ENCODE measurements at regions not wholly inside any gene's neighbourhood (a gene's known extent, or its start where the extent isn't known, plus 50 kb on each side); places are given as distances from the start of the nearest gene placed in this dataset.

- no peak for TF ChIP-seq CTCF (IDR thresholded peaks at IDR 0.05)
- peak overlapping the region; percentile 30; the same call in 1 of the 2 replicates for H3K27ac Mint-ChIP-seq
- H3K4me3 Mint-ChIP-seq, result no peak overlapping the region
- DNase-seq, result no peak
- no peaks in the 10 kb centered on the region for H3K9me3 Mint-ChIP-seq
- peaks cover 63% of the 10 kb centered on the region for H3K4me1 Mint-ChIP-seq (ENCODE audit: low read depth)
- no peaks in the 10 kb centered on the region for H3K27me3 Mint-ChIP-seq (ENCODE audit: insufficient read depth)
- no peaks in the 10 kb centered on the region; the same call in 1 of the 2 replicates for H3K36me3 Mint-ChIP-seq (ENCODE audit: low read depth)
Observed at GRCh38 chr6:25017486-25017885, 81.7 kb upstream of the RIPOR2 start.

GRCh38 chr6:25017932-25018567, 82.3 kb upstream of the RIPOR2 start:
- H3K27me3 Mint-ChIP-seq (ENCODE audit: insufficient read depth), result no peaks in the 10 kb centered on the region
- peak; percentile 32 for DNase-seq
- peak; percentile 76 for TF ChIP-seq CTCF (IDR thresholded peaks at IDR 0.05)
- H3K4me3 Mint-ChIP-seq, result no peak overlapping the region
- peaks cover 57% of the 10 kb centered on the region for H3K4me1 Mint-ChIP-seq (ENCODE audit: low read depth)
- H3K36me3 Mint-ChIP-seq (ENCODE audit: low read depth), result no peaks in the 10 kb centered on the region; the same call in 1 of the 2 replicates
- H3K9me3 Mint-ChIP-seq, result no peaks in the 10 kb centered on the region
- H3K27ac Mint-ChIP-seq, result no peak overlapping the region

- H3K36me3 Mint-ChIP-seq (ENCODE audit: low read depth), result no peaks in the 10 kb centered on the region; the same call in 1 of the 2 replicates
- TF ChIP-seq CTCF (IDR thresholded peaks at IDR 0.05), result no peak
- peaks cover 52% of the 10 kb centered on the region for H3K4me1 Mint-ChIP-seq (ENCODE audit: low read depth)
- H3K9me3 Mint-ChIP-seq, result no peaks in the 10 kb centered on the region
- no peak overlapping the region for H3K27ac Mint-ChIP-seq
- no peak for DNase-seq
- H3K4me3 Mint-ChIP-seq, result no peak overlapping the region
- no peaks in the 10 kb centered on the region for H3K27me3 Mint-ChIP-seq (ENCODE audit: insufficient read depth)
Observed at GRCh38 chr6:25018568-25018954, 82.8 kb upstream of the RIPOR2 start.

- Mint-ChIP-seq H3K9me3 (no peaks in the 10 kb centered on the region), H3K4me1 (ENCODE audit: low read depth) (peaks cover 31% of the 10 kb centered on the region), H3K36me3 (ENCODE audit: low read depth) (no peaks in the 10 kb centered on the region; the same call in 1 of the 2 replicates), H3K4me3 (no peak overlapping the region), H3K27ac (no peak overlapping the region; the same call in 1 of the 2 replicates), H3K27me3 (ENCODE audit: insufficient read depth) (no peaks in the 10 kb centered on the region; the same call in 1 of the 2 replicates)
- no peak for TF ChIP-seq CTCF (IDR thresholded peaks at IDR 0.05)
- DNase-seq, result peak; percentile 28
Observed at GRCh38 chr6:25022140-25022553, 86.4 kb upstream of the RIPOR2 start.

- Mint-ChIP-seq H3K27me3 (ENCODE audit: insufficient read depth) (peaks cover 2% of the 10 kb centered on the region; the same call in 1 of the 2 replicates), H3K4me1 (ENCODE audit: low read depth) (peaks cover 21% of the 10 kb centered on the region), H3K36me3 (ENCODE audit: low read depth) (no peaks in the 10 kb centered on the region; the same call in 1 of the 2 replicates), H3K27ac (no peak overlapping the region), H3K9me3 (no peaks in the 10 kb centered on the region), H3K4me3 (no peak overlapping the region)
- DNase-seq, result no peak
- no peak for TF ChIP-seq CTCF (IDR thresholded peaks at IDR 0.05)
Observed at GRCh38 chr6:25023781-25024180, 88.0 kb upstream of the RIPOR2 start.
